NCI-H1694 (cell line): ENCODE measurements at regions not wholly inside any gene's neighbourhood (a gene's known extent, or its start where the extent isn't known, plus 50 kb on each side); places are given as distances from the start of the nearest gene placed in this dataset.

Experiments used
- DNase-seq: peaks from one replicate; lab custom pipeline; 2025; lab: John Stamatoyannopoulos, UW

GRCh38 chr22:47294576-47294975, 532.1 kb downstream of the TBC1D22A start:
- no peak for DNase-seq

DNA sequence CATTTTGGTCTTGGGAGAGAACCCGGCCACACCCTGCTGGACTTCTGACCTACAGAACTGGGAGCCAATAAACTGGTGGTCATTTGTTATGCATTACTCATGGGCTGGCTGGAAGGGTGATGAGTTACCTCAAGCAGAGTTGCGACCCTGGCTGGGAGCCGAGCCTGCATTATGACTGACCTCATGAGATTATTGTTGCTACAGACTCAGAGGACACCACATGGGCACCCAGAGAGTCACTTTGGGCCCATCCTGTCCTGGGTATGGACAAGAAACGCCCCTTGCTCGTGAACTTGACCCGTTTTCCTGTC, 531.7 kb downstream of the TBC1D22A start:
- no peak for DNase-seq

- DNase-seq = no peak
Observed at GRCh38 chr22:47293368-47294221, 531.1 kb downstream of the TBC1D22A start.

DNA sequence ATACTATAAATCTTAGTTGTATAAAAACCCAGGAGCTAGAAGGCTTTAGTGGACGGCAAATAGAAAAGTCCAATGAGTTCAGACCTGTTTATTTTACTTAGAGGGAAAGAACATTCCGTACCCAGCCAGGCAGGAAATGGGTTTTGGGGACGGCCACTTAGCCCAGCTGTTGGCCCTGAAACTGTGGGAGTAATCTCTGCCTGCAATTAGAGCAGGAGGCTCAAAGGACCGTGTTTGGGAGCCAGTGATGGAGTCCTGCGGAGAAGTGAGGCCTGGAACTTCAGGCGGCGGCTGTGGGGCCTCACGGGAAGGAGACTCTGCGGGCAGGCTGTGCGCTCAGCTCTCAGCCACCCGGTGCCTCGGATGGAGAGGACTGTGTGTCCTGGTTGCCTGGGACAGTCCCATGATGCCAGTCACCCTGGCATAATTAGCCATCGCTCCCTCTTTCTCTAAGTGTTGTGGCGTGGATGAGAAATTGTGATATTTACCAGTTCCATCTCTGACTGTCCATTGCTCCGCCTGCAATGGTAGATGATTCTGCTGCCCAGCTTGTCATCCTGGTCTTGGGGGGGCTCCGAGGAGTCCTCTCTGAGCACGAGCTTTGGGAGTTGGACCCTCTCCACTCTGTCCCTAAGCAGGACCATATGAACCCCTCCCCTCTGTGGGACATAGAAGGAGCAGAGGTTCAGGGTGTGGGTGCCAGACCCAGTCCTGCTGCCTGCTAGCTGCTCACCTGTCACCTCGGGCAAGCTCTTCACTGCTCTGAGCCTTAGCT, 530.3 kb downstream of the TBC1D22A start:
- DNase-seq = no peak

- no peak for DNase-seq
Observed at GRCh38 chr22:47291565-47292495, 529.4 kb downstream of the TBC1D22A start.

GRCh38 chr22:47290706-47291430, 528.4 kb downstream of the TBC1D22A start:
- no peak for DNase-seq

DNA sequence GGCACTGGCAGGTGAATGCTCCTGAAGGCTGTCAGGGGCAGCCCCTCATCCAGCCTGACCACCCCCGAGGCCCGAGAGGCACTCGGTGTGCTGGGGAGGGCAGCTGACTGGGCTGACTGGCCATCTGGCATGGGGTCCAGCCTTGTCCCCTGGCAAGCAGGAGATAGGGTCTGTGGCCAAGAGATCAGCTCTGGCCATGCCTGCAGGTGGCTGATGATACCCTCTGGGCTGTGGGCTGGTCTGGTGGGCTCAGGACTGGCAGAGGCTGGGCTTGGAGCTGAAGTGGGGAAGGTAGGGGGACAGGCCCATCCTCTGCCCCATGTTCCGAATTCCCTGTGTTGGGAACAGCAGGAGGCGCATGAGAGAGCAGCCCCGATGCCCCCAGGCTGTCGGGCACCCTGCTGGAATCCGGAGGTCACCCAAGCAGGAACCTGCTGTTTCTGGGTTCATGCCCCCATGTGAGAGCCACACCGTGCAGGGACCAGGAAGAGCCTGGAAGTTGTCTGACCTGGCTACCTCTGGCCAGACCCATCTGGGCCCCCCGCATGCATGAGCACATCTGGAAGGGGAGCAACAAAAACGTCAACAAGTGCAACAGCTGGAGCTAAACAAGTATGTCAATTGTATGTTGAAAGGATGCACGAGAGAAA, 527.0 kb downstream of the TBC1D22A start:
- no peak for DNase-seq

- DNase-seq = no peak
Observed at GRCh38 chr22:47288680-47289079, 526.2 kb downstream of the TBC1D22A start.

- peak; percentile 67 for DNase-seq
Observed at GRCh38 chr22:47287516-47287915, 525.1 kb downstream of the TBC1D22A start.

- no peak for DNase-seq
Observed at GRCh38 chr22:47286590-47286989, 524.1 kb downstream of the TBC1D22A start.

- DNase-seq = no peak
Observed at GRCh38 chr22:47285981-47286380, 523.5 kb downstream of the TBC1D22A start.

GRCh38 chr22:47284822-47285221, 522.4 kb downstream of the TBC1D22A start:
- no peak for DNase-seq

DNA sequence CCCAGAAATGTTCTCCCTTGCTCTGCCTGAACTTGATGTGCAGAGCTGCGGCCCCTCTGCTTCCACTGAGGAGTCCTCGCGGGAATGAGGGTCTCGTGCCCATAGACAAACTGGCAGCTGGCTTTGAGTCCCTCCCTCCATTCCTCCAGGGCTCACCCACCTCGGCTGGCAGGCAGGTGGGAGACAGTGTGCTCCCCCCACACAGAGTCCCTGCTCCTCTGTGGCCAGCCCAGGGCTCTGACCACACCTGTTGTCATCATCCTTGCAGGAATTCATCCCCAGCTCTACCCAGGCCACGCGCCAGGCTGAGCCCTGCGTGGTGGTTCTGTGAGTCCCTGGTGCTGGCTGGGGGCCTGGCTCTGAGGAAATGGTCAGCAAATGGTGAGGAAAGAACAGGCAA, 521.9 kb downstream of the TBC1D22A start:
- no peak for DNase-seq

GRCh38 chr22:47283616-47284270, 521.3 kb downstream of the TBC1D22A start:
- no peak for DNase-seq

DNA sequence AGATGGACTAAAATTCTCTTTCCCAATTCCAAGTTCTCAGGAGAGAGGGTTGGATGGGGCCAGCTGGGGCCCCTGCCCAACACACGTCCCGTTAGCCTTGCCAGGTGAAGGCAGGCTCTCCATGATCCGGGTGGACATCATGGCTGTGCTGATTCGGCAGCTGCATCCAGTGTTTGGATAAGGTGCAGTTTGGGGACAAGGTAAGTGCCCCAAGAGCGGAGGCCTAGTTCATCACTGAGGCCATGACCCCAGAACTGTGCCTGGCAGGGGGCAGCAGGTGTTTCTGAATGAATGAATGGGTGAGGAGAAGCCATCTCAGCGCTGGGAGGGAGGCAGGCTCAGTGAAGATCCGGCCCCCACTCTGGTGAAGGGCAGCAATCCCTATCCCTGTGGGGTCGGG, 520.4 kb downstream of the TBC1D22A start:
- DNase-seq = no peak

DNA sequence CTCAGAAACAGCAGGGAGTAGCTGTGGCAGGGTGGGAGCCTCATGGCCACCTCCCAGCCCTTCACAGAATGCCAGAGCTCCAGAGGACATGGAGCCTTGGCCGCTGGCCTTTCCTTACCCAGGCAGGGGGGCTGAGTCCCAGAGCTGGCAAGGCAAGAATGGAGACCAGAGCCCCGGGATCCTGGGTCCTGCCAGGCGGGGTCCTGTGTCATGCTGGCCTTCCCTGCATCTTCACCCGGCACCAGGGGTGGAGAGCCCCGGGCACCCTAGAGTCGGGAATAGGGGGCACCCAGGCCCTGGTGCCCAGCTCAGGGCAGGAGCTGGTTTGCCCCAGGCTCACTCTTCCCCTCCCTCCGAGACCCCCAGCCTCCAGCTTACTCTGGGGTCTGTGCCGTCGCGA, 519.9 kb downstream of the TBC1D22A start:
- DNase-seq = no peak

DNA sequence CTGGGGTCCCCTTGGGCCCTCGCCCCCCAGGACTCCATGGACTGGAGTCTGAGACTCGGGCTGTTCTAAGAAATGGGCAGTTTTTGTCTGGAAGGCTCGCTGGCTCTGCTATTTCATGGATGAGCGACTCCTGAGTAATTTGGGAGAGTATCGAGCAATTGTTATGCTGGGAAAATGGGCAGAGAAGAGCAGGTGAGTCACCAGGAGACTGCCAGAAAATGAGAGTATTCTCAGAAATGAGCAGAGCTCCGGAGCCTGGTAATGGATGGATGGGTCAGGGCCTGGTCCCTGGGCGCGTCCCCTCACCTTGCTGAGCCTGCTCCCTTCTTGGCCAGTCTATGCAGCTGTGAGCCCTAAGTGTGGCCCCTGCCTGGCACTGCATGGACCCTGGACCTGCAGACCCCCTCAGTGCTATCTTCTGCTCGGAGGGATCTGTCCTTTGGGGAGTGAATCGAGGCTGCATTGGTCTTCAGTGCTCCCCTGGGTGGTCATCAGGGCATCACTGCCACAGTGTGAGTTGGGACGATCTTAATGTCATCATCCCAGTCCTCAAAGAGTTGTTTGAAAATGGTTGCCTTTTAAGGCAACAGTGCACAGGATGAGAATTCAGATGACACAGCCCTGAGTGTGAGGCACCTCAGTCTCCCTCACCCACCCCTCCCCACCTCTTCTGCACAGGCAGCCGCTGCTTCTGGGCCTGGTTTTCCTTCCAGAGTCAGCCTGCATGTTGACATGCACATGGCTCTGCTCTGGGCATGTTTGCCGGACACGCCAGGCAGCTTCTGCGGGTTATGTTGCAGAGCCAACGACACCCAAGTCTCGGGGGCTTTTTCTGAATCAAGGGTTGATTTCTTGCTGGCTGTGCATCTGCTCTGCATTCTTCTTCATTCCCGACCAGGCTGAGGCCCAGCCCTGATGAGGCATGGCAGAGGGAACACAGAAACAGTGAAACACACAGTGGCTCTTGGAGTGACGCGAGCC, 519.0 kb downstream of the TBC1D22A start:
- DNase-seq = no peak

DNA sequence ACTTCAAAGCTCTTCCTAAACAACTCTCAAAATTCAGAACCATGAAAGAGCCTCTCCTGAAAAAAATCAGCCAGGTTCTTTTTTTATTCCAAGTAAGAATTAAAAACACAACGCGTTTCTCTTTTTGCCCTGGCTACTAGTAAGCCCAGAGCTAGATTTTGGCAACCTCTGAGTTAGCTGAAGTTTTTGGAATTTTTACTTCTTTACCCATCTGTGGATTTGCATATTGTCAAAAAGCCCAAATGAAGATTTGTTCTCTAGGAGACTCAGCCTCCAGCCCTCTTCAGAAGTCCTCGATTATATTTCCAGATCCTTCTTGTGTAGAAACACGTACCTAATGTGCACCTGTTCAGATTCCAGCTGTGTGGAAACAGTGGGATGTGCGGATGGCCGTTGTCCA, 517.9 kb downstream of the TBC1D22A start:
- DNase-seq = no peak

GRCh38 chr22:47279746-47280145, 517.3 kb downstream of the TBC1D22A start:
- DNase-seq = no peak
